HL-60 (cell line): ENCODE measurements at regions not wholly inside any gene's neighbourhood (a gene's known extent, or its start where the extent isn't known, plus 50 kb on each side); places are given as distances from the start of the nearest gene placed in this dataset.

Source experiments
- POLR2AphosphoS5 ChIP-seq: IDR thresholded peaks from 2 replicates; pipeline ENCODE4 v1.6.1; 2012; ENCODE audit warnings: low read depth
- TF ChIP-seq, protein P1 (sequence below): IDR thresholded peaks from one replicate; pipeline ENCODE4 v1.5.1; 2011; ENCODE audit warnings: low read length, control low read depth, inconsistent platforms; ENCODE audit not compliant: insufficient read depth

GRCh38 chr6:154675602-154676088 is 57.6 kb upstream of the SCAF8 start:
- TF ChIP-seq, protein P1, sequence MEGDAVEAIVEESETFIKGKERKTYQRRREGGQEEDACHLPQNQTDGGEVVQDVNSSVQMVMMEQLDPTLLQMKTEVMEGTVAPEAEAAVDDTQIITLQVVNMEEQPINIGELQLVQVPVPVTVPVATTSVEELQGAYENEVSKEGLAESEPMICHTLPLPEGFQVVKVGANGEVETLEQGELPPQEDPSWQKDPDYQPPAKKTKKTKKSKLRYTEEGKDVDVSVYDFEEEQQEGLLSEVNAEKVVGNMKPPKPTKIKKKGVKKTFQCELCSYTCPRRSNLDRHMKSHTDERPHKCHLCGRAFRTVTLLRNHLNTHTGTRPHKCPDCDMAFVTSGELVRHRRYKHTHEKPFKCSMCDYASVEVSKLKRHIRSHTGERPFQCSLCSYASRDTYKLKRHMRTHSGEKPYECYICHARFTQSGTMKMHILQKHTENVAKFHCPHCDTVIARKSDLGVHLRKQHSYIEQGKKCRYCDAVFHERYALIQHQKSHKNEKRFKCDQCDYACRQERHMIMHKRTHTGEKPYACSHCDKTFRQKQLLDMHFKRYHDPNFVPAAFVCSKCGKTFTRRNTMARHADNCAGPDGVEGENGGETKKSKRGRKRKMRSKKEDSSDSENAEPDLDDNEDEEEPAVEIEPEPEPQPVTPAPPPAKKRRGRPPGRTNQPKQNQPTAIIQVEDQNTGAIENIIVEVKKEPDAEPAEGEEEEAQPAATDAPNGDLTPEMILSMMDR, result peak; percentile 99
- no peak for TF ChIP-seq POLR2AphosphoS5
